GM10266 (cell line): ENCODE measurements at regions not wholly inside any gene's neighbourhood (a gene's known extent, or its start where the extent isn't known, plus 50 kb on each side); places are given as distances from the start of the nearest gene placed in this dataset.

Experiments used
- DNase-seq: peaks from one replicate; pipeline ENCODE4 v3.0.0; 2012; ENCODE audit errors: extremely low spot score
- TF ChIP-seq, protein P1 (sequence below): IDR thresholded peaks from 2 replicates; pipeline ENCODE4 v1.5.1; 2012; ENCODE audit warnings: mild to moderate bottlenecking, low read depth; ENCODE audit not compliant: control insufficient read depth, insufficient read depth; ENCODE audit errors: missing control alignments

DNA sequence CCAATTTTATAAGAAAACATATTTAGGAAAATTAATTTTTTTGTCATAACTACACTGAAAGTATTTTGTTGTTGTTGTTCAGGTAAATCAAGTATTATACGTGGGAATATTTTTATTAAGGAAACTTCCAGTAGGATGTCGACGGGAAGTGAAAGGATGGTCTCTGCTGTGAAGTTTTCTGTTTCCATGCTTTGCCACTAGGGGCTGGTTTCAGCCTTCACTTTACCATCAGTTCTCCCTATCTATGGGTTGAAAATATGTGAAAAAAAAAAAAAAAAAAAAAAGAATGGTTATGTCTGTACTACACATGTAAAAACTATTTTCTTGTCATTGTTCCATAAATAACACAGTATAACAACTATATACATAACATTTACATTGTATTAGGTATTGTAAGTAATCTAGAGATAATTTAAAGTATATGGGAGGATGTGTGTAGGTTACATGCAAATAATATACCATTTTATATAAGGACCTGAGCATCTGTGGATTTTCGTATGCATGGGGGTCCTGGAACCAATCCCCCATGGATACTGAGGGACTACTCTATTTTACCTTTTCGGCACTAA, 136.7 kb downstream of the SMAD6 start:
- TF ChIP-seq, protein P1, sequence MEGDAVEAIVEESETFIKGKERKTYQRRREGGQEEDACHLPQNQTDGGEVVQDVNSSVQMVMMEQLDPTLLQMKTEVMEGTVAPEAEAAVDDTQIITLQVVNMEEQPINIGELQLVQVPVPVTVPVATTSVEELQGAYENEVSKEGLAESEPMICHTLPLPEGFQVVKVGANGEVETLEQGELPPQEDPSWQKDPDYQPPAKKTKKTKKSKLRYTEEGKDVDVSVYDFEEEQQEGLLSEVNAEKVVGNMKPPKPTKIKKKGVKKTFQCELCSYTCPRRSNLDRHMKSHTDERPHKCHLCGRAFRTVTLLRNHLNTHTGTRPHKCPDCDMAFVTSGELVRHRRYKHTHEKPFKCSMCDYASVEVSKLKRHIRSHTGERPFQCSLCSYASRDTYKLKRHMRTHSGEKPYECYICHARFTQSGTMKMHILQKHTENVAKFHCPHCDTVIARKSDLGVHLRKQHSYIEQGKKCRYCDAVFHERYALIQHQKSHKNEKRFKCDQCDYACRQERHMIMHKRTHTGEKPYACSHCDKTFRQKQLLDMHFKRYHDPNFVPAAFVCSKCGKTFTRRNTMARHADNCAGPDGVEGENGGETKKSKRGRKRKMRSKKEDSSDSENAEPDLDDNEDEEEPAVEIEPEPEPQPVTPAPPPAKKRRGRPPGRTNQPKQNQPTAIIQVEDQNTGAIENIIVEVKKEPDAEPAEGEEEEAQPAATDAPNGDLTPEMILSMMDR: no peak

DNA sequence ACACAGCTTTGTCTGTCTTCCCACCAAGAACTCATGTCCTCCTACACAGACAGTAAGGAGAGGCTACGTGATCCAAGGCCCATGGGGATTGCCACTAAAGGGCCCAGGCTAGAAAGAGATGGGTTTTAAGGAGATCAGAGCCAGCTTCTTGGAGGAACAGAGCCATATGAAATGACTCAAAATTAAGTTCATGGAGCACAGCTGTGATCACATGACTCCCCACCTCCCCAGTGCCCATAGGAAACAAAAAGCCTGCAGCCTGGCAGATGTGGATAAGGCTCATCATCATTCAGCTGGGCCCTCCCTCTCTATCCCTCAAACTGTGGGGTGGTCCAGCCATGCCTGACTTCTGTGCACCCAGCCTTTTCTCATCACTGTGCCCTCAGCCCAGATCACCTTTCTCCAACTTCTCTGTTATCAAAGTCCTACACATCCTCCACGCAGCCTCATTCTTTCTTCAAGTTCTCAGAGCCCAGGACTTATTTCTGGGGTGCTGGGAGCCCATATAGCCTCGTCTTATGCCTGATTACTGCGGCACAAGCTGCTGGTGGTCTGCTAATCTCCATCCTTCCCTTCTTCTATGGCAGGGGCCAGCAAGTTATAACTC, 137.6 kb downstream of the SMAD6 start:
- TF ChIP-seq, protein P1: no peak
- DNase-seq: no peak

More for the DNA sequence above, 136.7 kb downstream of the SMAD6 start:
- DNase-seq: no peak

- TF ChIP-seq, protein P1: no peak
- no peak for DNase-seq
Measured at GRCh38 chr15:66840615-66841390, 138.8 kb downstream of the SMAD6 start.

DNA sequence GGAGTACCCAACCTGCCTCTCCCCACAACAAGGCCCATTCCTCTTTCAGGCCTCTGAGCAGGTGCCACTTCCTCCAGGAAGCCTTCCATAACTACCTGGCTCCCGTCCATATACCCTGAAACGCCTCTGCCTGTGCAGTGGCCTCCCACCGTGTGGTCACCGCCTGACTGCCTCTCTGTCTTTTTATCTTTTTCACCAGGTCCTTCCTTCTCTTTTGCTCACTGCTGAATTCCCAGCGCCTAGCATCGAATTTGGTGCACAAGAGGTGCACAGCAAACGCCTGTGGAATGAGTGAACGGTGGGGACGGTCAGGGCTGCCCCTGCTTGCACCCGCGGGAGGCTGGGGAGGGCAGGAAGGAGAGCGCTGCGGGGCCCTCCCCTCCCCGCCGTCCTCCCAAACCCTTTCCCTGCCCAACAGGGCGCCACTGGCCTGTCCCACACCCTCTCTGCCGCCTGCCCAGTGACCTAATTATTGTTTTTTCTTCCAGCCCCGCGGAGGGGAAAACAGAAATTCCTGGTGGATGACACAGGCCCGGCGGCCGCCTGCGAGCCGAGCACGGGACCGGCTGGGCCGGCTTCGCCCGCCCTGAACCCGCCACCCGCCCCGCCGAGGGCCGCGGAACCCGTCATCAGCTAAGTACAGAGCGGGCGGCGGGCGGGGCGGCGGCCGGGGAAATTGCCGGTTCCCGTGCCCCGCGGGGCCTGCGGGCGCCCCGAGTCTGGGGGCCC, 140.1 kb downstream of the SMAD6 start:
- TF ChIP-seq, protein P1: no peak
- DNase-seq: no peak

DNA sequence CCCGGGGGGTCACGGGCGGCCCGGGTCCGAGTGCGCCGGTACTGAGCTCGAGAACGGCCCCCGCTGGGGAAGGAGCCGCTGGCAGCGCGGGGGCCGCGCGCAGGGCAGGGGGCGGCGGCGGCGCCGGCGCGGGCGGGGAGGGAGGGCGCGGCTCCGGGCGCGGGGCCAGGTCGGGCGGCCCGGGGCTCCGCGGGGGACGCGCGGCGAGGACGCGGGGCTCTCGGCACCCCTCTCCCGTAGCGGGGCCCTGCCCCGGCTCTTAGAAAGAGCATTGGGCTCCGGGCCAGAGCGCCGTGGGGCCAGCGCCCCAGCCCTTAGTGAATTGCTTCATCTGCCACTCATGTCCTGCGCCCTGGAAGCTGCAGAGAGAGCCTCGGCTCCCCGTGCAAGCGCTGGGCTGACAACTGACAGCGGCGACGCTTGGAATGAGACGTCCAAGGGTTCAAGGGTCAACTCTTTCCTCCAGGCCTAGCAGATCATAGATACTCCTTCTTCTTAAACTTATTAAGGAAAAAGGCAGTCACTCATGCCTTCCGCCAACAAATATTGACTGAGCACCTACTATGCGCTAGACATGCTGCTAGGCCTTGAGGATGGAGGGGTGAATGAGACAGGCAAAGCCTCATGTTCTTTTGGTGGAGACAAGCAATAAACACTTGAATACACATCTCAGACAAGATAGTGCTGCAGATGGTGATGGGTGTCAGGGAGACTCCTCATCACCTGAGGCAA, 140.8 kb downstream of the SMAD6 start:
- TF ChIP-seq, protein P1: no peak
- no peak for DNase-seq

DNA sequence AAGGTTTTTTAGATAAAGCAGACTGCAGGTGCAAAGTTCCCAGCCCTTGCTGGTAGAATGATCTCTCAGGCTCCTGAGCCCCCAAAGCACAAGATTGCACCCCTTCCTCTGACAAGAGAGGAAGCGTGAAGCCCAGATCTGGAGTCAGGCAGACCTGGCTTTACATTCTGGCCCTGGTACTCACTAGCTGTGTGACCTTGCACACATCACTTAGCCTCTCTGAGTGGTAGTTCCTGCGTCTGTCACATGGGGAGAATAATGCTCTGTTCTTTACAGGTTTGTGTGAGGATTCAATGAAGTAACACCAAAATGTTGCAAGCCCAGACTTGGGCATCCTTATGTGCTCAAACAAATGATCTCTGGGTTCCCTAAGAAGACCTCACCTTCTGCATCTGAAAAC, 141.5 kb downstream of the SMAD6 start:
- DNase-seq: no peak
- TF ChIP-seq, protein P1: no peak
